Astrocyte of the spinal cord (primary cell): ENCODE measurements at regions not wholly inside any gene's neighbourhood (a gene's known extent, or its start where the extent isn't known, plus 50 kb on each side); places are given as distances from the start of the nearest gene placed in this dataset.

Source experiments
- DNase-seq: peaks from one replicate; pipeline ENCODE4 v3.0.0; 2011; ENCODE audit warnings: low read depth, low spot score
- H3K4me3 ChIP-seq: 2 replicates; pipeline ENCODE4 v1.5.1; 2011; ENCODE audit warnings: low read depth, mild to moderate bottlenecking, low read length, moderate library complexity
- in situ Hi-C: cut with HindIII; loops from 2 replicates; pipeline ENCODE4 v1.10.0; 2017; ENCODE audit warnings: low sequenced_read_pairs
- TF ChIP-seq, protein P1 (sequence below): IDR thresholded peaks from 2 replicates; pipeline ENCODE4 v1.5.1; 2012; ENCODE audit warnings: low read depth, mild to moderate bottlenecking, low read length, inconsistent platforms

- DNase-seq, result peak; percentile 25
- in situ Hi-C loops, result no loop called here
- no peak overlapping the region for H3K4me3 ChIP-seq
- TF ChIP-seq, protein P1, sequence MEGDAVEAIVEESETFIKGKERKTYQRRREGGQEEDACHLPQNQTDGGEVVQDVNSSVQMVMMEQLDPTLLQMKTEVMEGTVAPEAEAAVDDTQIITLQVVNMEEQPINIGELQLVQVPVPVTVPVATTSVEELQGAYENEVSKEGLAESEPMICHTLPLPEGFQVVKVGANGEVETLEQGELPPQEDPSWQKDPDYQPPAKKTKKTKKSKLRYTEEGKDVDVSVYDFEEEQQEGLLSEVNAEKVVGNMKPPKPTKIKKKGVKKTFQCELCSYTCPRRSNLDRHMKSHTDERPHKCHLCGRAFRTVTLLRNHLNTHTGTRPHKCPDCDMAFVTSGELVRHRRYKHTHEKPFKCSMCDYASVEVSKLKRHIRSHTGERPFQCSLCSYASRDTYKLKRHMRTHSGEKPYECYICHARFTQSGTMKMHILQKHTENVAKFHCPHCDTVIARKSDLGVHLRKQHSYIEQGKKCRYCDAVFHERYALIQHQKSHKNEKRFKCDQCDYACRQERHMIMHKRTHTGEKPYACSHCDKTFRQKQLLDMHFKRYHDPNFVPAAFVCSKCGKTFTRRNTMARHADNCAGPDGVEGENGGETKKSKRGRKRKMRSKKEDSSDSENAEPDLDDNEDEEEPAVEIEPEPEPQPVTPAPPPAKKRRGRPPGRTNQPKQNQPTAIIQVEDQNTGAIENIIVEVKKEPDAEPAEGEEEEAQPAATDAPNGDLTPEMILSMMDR, result no peak
Observed at GRCh38 chr1:157274698-157275534, 136.7 kb upstream of the ETV3 start.

- no peak for DNase-seq
- TF ChIP-seq, protein P1, result no peak
- in situ Hi-C loops, result no loop called here
- H3K4me3 ChIP-seq, result no peak overlapping the region
Observed at GRCh38 chr1:157272729-157273524, 134.7 kb upstream of the ETV3 start.

DNA sequence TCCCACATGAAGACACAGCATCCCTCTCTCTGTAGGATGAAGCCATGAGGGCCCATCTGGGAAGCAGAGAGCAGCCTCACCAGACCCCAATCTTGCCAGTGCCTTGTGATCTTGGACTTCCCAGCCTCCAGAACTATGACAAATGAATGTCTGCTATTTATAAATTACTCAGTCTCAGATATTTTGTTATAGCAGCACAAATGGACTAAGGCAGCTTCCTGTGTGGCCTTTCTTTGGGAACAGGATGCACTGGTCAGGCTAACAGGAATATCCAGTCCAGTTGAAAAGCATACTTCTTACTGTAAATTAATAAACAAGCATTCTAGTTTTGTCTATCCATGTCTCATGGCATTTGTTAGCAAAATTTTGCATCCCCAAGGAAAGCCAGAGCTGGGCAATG, 134.1 kb upstream of the ETV3 start:
- no peak for DNase-seq
- TF ChIP-seq, protein P1, result no peak
- in situ Hi-C loops, result no loop called here
- no peak overlapping the region for H3K4me3 ChIP-seq

DNA sequence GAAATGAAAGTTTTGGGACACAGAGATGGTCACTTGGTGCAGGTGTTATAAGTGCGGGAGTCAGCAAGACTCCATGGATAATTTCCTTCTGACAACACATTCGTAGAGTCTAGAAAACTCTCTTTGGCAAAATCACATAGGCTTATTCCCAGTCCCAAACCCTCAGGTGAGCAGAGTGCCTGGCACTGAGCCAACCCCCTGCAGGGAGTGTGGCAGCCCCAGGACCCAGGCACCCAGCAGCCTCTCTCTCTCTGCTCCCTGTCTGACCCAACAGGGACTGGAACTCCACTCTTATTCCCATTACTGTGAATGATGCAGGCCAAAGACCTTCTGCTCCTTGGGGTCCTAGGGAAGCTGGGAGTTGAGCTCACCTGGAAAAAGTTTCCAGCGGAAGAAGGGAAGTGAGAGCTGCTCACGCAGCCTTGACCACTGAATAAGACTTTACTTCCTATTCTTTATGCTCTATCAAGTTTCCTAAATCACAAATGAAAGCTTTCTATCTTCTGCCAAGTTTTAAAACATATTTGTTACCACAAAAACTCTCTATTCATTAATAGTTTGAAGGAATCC, 132.6 kb upstream of the ETV3 start:
- no peak for DNase-seq
- in situ Hi-C loops, result no loop called here
- no peak overlapping the region for H3K4me3 ChIP-seq
- TF ChIP-seq, protein P1, result no peak

- in situ Hi-C loops, result no loop called here
- TF ChIP-seq, protein P1, result no peak
- no peak overlapping the region for H3K4me3 ChIP-seq
- no peak for DNase-seq
Observed at GRCh38 chr1:157269656-157270375, 131.6 kb upstream of the ETV3 start.

DNA sequence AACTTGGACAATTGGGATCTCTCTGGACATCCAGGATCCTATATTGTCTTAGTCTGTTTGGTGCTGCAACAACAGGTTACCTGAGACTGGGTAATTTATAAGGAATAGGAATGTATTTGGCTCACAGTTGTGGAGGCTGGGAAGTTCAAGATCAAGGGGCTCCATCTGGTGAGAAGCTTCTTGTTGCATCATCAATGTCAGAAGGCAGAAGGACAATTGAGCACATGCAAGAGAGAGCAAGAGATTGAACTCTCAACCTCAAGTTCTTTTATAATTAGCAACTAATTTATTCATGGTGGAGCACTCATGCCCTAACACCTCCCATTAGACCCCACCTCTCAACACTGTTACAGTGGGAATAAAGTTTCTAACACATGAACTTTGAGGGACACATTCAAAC, 124.7 kb upstream of the ETV3 start:
- in situ Hi-C loops, result no loop called here

More for the DNA sequence above, 124.7 kb upstream of the ETV3 start:
- DNase-seq, result no peak
- no peak overlapping the region for H3K4me3 ChIP-seq
- TF ChIP-seq, protein P1, result no peak
